ENCODE measurements at regions not wholly inside any gene's neighbourhood (a gene's known extent, or its start where the extent isn't known, plus 50 kb on each side); places are given as distances from the start of the nearest gene placed in this dataset.

GRCh38 chr6:93120154-93120742, 299.1 kb downstream of the EPHA7 start:
- Histone ChIP-seq H3F3A (ENCODE audit: insufficient read depth, low read depth) (no peaks in the 10 kb centered on the region), H3K79me2 (ENCODE audit: low read depth) (no peaks in the 10 kb centered on the region), H3K36me3 (ENCODE audit: low read depth) (no peaks in the 10 kb centered on the region), H4K20me1 (ENCODE audit: insufficient read depth) (no peaks in the 10 kb centered on the region), H3K9me2 (ENCODE audit: insufficient read depth) (no peaks in the 10 kb centered on the region), H3K27me3 (ENCODE audit: insufficient read depth, low read depth) (no peaks in the 10 kb centered on the region), H3K4me2 (no peak overlapping the region), H2AFZ (no peak overlapping the region), H3K27ac (no peak overlapping the region), H3K4me3 (no peak overlapping the region), H3K4me1 (replicated peaks; ENCODE audit: insufficient read depth) (no peaks in the 10 kb centered on the region), H3K9me3 (ENCODE audit: insufficient read depth, low read depth) (no peaks in the 10 kb centered on the region)
- POLR2A ChIA-PET (ENCODE audit: unreplicated experiment): no interaction called here
- CTCF ChIA-PET: no interaction called here
- intact Hi-C loops (cut with micrococcal nuclease; ENCODE audit: unreplicated experiment): no loop called here
- TF ChIP-seq EZH2 (IDR thresholded peaks at IDR 0.05; ENCODE audit: low read depth) (no peak), CTCF (conservative IDR thresholded peaks at IDR 0.05) (no peak)
- no peak for DNase-seq
- BruUV-seq (replicated peaks): no TSS peak

- H3K4me1 ChIP-seq (replicated peaks; ENCODE audit: insufficient read depth): no peaks in the 10 kb centered on the region
- H3K4me2 ChIP-seq: no peak overlapping the region
- no peak for DNase-seq
- CTCF ChIA-PET: no interaction called here
- H2AFZ ChIP-seq: no peak overlapping the region
- H3K9me3 ChIP-seq (ENCODE audit: insufficient read depth, low read depth): no peaks in the 10 kb centered on the region
- no peak overlapping the region for H3K27ac ChIP-seq
- intact Hi-C loops (cut with micrococcal nuclease; ENCODE audit: unreplicated experiment): no loop called here
- BruUV-seq (replicated peaks): no TSS peak
- H3K36me3 ChIP-seq (ENCODE audit: low read depth): no peaks in the 10 kb centered on the region
- no peak for TF ChIP-seq EZH2 (IDR thresholded peaks at IDR 0.05; ENCODE audit: low read depth)
- no peak for TF ChIP-seq CTCF (conservative IDR thresholded peaks at IDR 0.05)
- no peak overlapping the region for H3K4me3 ChIP-seq
- no peaks in the 10 kb centered on the region for H3K27me3 ChIP-seq (ENCODE audit: insufficient read depth, low read depth)
- H3F3A ChIP-seq (ENCODE audit: insufficient read depth, low read depth): no peaks in the 10 kb centered on the region
- no peaks in the 10 kb centered on the region for H3K9me2 ChIP-seq (ENCODE audit: insufficient read depth)
- POLR2A ChIA-PET (ENCODE audit: unreplicated experiment): no interaction called here
- no peaks in the 10 kb centered on the region for H4K20me1 ChIP-seq (ENCODE audit: insufficient read depth)
- H3K79me2 ChIP-seq (ENCODE audit: low read depth): no peaks in the 10 kb centered on the region
Measured at GRCh38 chr6:93105907-93106306, 313.5 kb downstream of the EPHA7 start.

DNA sequence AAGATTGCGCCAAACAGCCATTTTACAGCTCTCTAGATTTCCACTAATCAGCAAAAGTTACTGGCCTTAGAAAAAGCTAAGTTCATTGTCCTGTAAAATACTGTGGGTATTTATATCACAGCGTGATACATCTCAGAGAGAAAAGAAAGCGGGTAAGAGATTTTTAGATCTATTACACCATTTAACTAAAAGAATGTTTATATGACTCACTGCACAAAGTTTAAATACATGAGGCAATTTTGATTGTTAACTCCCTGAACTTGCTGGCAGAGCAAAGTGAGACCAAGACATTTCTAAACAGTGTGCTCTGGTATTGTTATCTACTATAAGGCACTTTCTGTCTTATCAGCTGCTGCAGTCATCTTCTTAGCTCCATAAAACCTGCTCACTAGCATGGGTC, 314.3 kb downstream of the EPHA7 start:
- POLR2A ChIA-PET (ENCODE audit: unreplicated experiment): no interaction called here

More for the DNA sequence above, 314.3 kb downstream of the EPHA7 start:
- Histone ChIP-seq H3K4me2 (no peak overlapping the region), H3K4me3 (no peak overlapping the region), H3K9me2 (ENCODE audit: insufficient read depth) (no peaks in the 10 kb centered on the region), H3K27me3 (ENCODE audit: insufficient read depth, low read depth) (no peaks in the 10 kb centered on the region), H3K79me2 (ENCODE audit: low read depth) (no peaks in the 10 kb centered on the region), H3K9me3 (ENCODE audit: insufficient read depth, low read depth) (no peaks in the 10 kb centered on the region), H3K27ac (no peak overlapping the region), H3K4me1 (replicated peaks; ENCODE audit: insufficient read depth) (no peaks in the 10 kb centered on the region), H3K36me3 (ENCODE audit: low read depth) (no peaks in the 10 kb centered on the region), H4K20me1 (ENCODE audit: insufficient read depth) (no peaks in the 10 kb centered on the region), H2AFZ (no peak overlapping the region), H3F3A (ENCODE audit: insufficient read depth, low read depth) (no peaks in the 10 kb centered on the region)
- CTCF ChIA-PET: no interaction called here
- BruUV-seq (replicated peaks): no TSS peak
- DNase-seq: no peak
- intact Hi-C loops (cut with micrococcal nuclease; ENCODE audit: unreplicated experiment): no loop called here
- TF ChIP-seq EZH2 (IDR thresholded peaks at IDR 0.05; ENCODE audit: low read depth) (no peak), CTCF (conservative IDR thresholded peaks at IDR 0.05) (no peak)
